Osteoblast (primary cell): ENCODE measurements at regions not wholly inside any gene's neighbourhood (a gene's known extent, or its start where the extent isn't known, plus 50 kb on each side); places are given as distances from the start of the nearest gene placed in this dataset.

Experiments
- DNase-seq: peaks from one replicate; pipeline ENCODE4 v3.0.0; 2011; ENCODE audit warnings: low spot score, mixed read lengths; ENCODE audit not compliant: insufficient read length; ENCODE audit errors: missing footprints
- H2AFZ ChIP-seq: 2 replicates; pipeline ENCODE4 v1.6.0; 2011; ENCODE audit warnings: mild to moderate bottlenecking, low read length
- H3K27ac ChIP-seq: 2 replicates; pipeline ENCODE4 v1.5.1; 2011; ENCODE audit warnings: mild to moderate bottlenecking, low read depth, low read length, moderate library complexity
- H3K27me3 ChIP-seq: 2 replicates; pipeline ENCODE4 v1.6.0; 2012; ENCODE audit warnings: mild to moderate bottlenecking, control low read depth, inconsistent platforms, low read length, moderate library complexity; ENCODE audit not compliant: insufficient read depth
- H3K36me3 ChIP-seq: 2 replicates; pipeline ENCODE4 v1.5.1; 2011; ENCODE audit warnings: mild to moderate bottlenecking, low read length, control low read depth, moderate library complexity; ENCODE audit not compliant: insufficient read depth
- H3K4me1 ChIP-seq: 2 replicates; pipeline ENCODE4 v1.5.1; 2011; ENCODE audit warnings: mild to moderate bottlenecking, low read length, control low read depth, moderate library complexity; ENCODE audit not compliant: insufficient read depth
- H3K4me2 ChIP-seq: 2 replicates; pipeline ENCODE4 v1.6.0; 2011; ENCODE audit warnings: mild to moderate bottlenecking, low read length; ENCODE audit not compliant: insufficient read depth
- H3K4me3 ChIP-seq: fragments of 200-600 bp; sonication (generic); 3 replicates; pipeline ENCODE4 v1.5.1; 2012; ENCODE audit warnings: mild to moderate bottlenecking, low read length, inconsistent platforms; ENCODE audit not compliant: insufficient read depth
- H3K79me2 ChIP-seq: 2 replicates; pipeline ENCODE4 v1.6.0; 2012; ENCODE audit warnings: mild to moderate bottlenecking, low read length, control low read depth, inconsistent platforms; ENCODE audit not compliant: insufficient read depth
- H3K9me3 ChIP-seq: 2 replicates; pipeline ENCODE4 v1.5.1; 2011; ENCODE audit warnings: low read depth, low read length, control low read depth
- H4K20me1 ChIP-seq: 2 replicates; pipeline ENCODE4 v1.6.0; 2012; ENCODE audit warnings: mild to moderate bottlenecking, low read length, control low read depth; ENCODE audit not compliant: insufficient read depth
- TF ChIP-seq, protein P1 (sequence below): IDR thresholded peaks from 2 replicates; pipeline ENCODE4 v1.5.1; 2011; ENCODE audit warnings: mild to moderate bottlenecking, low read depth, low read length, moderate library complexity; ENCODE audit errors: extremely low read depth

DNA sequence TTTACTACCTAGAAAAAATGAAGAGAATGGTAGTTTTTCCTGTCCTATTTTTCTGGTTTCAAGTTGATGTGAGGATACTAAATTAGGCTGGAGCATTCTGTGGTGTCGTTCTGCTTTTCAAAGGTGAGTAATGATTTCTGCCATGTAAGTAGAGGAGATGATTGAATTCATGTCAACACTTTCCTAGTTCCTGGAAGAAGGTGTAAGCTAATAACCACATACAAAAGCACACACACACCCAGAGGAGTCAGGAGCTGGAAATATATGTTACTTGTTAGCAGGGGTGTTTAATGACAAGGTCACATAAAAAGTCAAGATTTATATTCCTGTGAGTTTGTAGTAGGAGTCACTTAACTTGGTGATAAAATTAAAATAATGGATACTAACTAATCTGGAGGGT is 172.1 kb downstream of the TMX3 start:
- H3K27ac ChIP-seq: no peak overlapping the region
- TF ChIP-seq, protein P1, sequence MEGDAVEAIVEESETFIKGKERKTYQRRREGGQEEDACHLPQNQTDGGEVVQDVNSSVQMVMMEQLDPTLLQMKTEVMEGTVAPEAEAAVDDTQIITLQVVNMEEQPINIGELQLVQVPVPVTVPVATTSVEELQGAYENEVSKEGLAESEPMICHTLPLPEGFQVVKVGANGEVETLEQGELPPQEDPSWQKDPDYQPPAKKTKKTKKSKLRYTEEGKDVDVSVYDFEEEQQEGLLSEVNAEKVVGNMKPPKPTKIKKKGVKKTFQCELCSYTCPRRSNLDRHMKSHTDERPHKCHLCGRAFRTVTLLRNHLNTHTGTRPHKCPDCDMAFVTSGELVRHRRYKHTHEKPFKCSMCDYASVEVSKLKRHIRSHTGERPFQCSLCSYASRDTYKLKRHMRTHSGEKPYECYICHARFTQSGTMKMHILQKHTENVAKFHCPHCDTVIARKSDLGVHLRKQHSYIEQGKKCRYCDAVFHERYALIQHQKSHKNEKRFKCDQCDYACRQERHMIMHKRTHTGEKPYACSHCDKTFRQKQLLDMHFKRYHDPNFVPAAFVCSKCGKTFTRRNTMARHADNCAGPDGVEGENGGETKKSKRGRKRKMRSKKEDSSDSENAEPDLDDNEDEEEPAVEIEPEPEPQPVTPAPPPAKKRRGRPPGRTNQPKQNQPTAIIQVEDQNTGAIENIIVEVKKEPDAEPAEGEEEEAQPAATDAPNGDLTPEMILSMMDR: no peak
- H3K4me1 ChIP-seq: no peaks in the 10 kb centered on the region
- H2AFZ ChIP-seq: no peak overlapping the region
- no peaks in the 10 kb centered on the region for H3K79me2 ChIP-seq
- no peak for DNase-seq
- H4K20me1 ChIP-seq: no peaks in the 10 kb centered on the region
- no peak overlapping the region for H3K4me2 ChIP-seq
- H3K4me3 ChIP-seq: no peak overlapping the region
- no peaks in the 10 kb centered on the region for H3K27me3 ChIP-seq
- H3K36me3 ChIP-seq: no peaks in the 10 kb centered on the region
- no peaks in the 10 kb centered on the region for H3K9me3 ChIP-seq

DNA sequence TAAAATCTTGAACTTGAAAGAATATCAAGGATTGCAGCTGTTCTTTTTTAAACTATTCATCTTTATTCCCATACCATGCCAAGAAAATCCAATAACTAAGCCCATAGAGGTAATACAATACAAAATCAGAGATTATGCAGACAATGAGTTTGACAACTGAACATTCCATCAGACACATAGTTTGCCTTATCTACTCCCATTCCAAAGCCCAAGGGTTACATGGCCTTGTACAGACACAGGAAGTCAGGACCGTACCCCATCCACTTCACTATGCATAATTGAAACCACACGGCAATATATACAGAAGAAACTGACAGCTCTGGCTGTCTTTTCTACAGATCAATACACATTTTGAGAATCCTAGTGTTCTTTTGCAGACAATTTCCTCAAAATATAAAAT is 181.3 kb downstream of the TMX3 start:
- no peak for DNase-seq
- Histone ChIP-seq H3K27ac (no peak overlapping the region), H3K36me3 (no peaks in the 10 kb centered on the region), H3K4me2 (no peak overlapping the region), H3K4me1 (no peaks in the 10 kb centered on the region), H3K79me2 (no peaks in the 10 kb centered on the region), H4K20me1 (no peaks in the 10 kb centered on the region), H2AFZ (no peak overlapping the region), H3K27me3 (no peaks in the 10 kb centered on the region), H3K4me3 (no peak overlapping the region), H3K9me3 (no peaks in the 10 kb centered on the region)
- TF ChIP-seq, protein P1: no peak

DNA sequence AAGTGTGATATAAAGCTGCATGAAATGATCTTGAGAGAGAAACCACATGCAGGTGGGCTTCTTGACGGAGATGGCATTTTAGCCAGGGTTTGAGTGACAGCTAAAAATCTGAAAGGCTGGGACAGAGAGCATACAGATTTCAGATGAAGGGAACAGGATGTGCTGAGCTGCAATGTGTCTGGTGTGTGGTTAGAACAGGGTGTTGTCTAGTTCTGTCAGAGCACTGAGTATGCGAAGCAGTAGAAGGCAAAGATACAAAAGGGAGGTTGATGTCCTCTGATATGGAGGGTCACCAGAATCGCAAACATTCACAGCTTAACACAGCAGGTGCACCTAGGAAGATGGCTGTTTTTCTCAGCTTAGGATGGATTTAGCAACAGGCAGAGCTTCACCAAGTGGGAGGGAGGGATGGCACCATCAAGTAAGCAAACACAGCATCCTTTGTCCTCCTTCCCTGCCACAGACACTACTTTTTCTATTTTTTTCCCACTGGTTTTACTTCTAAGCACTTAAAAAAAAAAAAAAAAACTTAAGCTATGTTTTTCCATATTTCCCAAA is 182.5 kb downstream of the TMX3 start:
- Histone ChIP-seq H3K79me2 (no peaks in the 10 kb centered on the region), H3K27me3 (no peaks in the 10 kb centered on the region), H3K27ac (no peak overlapping the region), H2AFZ (peak overlapping the region; percentile 17), H3K4me3 (no peak overlapping the region), H3K4me1 (no peaks in the 10 kb centered on the region), H4K20me1 (no peaks in the 10 kb centered on the region), H3K36me3 (no peaks in the 10 kb centered on the region), H3K9me3 (no peaks in the 10 kb centered on the region), H3K4me2 (no peak overlapping the region)
- TF ChIP-seq, protein P1: no peak
- no peak for DNase-seq

DNA sequence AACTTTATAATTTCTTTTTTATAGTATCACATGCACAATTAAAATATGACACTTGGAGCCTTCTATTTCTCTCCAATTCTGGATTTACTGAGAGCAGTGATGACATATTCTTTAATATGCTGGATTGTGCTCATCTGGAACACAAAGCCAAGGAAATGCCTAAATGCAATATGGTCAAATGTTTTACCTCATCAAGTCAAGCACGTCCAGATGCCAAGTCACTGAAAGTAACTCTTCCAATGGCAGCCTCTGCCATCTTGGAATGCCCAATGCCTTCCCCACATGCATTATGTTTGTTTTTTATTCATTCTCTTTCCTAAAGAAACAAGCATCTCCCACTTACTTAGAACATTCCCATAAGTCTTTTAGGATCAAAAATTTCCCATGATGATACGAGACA is 189.8 kb downstream of the TMX3 start:
- Histone ChIP-seq H3K9me3 (no peaks in the 10 kb centered on the region), H3K27ac (no peak overlapping the region), H2AFZ (no peak overlapping the region), H4K20me1 (no peaks in the 10 kb centered on the region), H3K36me3 (no peaks in the 10 kb centered on the region), H3K27me3 (no peaks in the 10 kb centered on the region), H3K79me2 (no peaks in the 10 kb centered on the region), H3K4me2 (no peak overlapping the region), H3K4me3 (no peak overlapping the region), H3K4me1 (peaks cover 7% of the 10 kb centered on the region)
- DNase-seq: no peak
- TF ChIP-seq, protein P1: no peak
